MM.1S (cell line): ENCODE measurements at regions not wholly inside any gene's neighbourhood (a gene's known extent, or its start where the extent isn't known, plus 50 kb on each side); places are given as distances from the start of the nearest gene placed in this dataset.

Source experiments
- EZH2 ChIP-seq: fragments of 300-600 bp; sonication (generic); optimal IDR thresholded peaks from 2 replicates; pipeline ENCODE3; 2017; ENCODE audit warnings: low read depth, mild to moderate bottlenecking, antibody characterized with exemption, low read length, mixed read lengths
- EZH2phosphoT487 ChIP-seq: fragments of 300-600 bp; sonication (generic); IDR thresholded peaks from 2 replicates; pipeline ENCODE4 v1.6.1; 2018; ENCODE audit warnings: antibody characterized with exemption, low read length
- TF ChIP-seq, protein P1 (sequence below): fragments of 300-600 bp; sonication (generic); IDR thresholded peaks from 2 replicates; pipeline ENCODE4 v1.5.1; 2016; ENCODE audit warnings: antibody characterized with exemption, low read length, mixed read lengths

DNA sequence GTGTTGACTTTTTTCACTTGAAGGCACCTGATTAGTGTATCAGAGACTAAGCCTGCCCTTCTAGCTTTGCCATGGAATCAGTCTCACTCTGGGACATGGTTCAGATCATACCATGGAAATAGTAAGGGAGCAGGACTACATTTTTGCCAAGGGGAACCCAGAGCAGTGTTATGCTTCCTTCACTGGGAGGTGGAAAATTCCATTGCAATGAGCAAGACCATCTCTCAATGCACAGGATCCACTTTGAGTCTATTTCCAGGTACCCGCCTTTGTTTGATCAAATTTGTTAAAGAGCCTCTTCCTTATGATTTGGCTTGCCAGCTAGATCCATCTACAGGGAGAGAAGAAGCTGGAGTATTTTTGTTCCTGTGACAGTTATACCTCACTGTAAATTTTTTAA is 395.8 kb downstream of the MTX2 start:
- TF ChIP-seq EZH2phosphoT487 = no peak
- TF ChIP-seq, protein P1, sequence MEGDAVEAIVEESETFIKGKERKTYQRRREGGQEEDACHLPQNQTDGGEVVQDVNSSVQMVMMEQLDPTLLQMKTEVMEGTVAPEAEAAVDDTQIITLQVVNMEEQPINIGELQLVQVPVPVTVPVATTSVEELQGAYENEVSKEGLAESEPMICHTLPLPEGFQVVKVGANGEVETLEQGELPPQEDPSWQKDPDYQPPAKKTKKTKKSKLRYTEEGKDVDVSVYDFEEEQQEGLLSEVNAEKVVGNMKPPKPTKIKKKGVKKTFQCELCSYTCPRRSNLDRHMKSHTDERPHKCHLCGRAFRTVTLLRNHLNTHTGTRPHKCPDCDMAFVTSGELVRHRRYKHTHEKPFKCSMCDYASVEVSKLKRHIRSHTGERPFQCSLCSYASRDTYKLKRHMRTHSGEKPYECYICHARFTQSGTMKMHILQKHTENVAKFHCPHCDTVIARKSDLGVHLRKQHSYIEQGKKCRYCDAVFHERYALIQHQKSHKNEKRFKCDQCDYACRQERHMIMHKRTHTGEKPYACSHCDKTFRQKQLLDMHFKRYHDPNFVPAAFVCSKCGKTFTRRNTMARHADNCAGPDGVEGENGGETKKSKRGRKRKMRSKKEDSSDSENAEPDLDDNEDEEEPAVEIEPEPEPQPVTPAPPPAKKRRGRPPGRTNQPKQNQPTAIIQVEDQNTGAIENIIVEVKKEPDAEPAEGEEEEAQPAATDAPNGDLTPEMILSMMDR = no peak
- no peak for TF ChIP-seq EZH2
